HG02642 (cell line): ENCODE measurements at regions not wholly inside any gene's neighbourhood (a gene's known extent, or its start where the extent isn't known, plus 50 kb on each side); places are given as distances from the start of the nearest gene placed in this dataset.
"Not testable (repeated sequence)": the region's sequence is repeated elsewhere in the genome, so short reads cannot be mapped to it uniquely, and the experiment has no call there.

Experiments
- ATAC-seq: cut with Tn5 transposase; IDR thresholded peaks from one replicate; pipeline ENCODE4 v1.9.1; 2021; ENCODE audit warnings: mild to moderate bottlenecking; ENCODE audit not compliant: unreplicated experiment, poor library complexity

DNA sequence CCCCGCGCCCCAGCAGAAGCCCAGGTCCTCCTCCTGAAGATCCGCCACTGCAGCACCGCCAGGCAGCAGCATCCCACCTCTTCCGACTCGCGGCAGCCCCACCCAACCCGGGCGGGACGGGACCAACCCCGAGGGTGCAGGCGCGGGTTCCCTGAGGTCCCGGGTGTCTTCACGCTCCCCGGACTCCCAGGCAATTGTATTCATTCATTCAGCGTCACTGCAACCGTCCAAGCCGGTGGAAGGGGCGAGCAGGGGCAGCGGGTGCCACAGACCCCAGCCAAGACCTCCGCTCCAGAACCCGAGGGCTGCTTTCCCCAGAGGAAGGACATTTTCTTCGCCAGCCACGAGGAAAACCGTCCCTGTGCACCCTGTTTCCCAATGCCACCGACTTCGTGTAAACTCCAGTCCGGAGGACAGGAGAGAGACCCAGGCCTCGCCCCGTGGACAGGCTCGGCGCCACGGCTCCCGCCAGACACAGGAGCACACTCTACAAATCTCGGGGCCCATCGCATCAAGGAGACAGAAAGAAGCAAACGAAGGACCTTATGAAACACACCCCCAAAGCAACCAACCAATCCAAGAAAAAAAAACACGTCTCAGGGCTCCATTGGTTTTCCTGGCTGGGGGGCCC lies 1471.5 kb downstream of the FOXD4L5 start:
- not testable (repeated sequence) for ATAC-seq

DNA sequence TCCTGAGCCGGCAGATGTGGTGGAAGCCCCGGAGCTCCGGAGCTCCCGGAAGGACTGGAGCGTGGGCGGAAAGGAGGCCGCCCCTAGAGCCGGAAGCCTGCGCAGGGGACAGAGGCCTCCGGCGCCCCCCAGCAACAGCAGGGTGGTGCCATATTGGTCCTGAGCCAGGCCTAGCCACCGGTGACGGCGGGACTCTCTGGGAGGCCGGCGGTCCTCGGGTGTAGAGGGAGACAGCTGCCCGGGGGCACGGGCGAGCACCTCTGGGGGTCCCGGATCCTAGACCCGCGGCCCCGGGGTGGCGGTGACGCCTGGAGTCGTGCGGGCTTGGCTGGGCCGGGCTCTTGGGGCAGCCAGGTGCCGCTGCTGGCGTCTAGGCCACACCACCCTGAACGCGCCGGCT lies 1472.2 kb downstream of the FOXD4L5 start:
- ATAC-seq, result peak; percentile 61

DNA sequence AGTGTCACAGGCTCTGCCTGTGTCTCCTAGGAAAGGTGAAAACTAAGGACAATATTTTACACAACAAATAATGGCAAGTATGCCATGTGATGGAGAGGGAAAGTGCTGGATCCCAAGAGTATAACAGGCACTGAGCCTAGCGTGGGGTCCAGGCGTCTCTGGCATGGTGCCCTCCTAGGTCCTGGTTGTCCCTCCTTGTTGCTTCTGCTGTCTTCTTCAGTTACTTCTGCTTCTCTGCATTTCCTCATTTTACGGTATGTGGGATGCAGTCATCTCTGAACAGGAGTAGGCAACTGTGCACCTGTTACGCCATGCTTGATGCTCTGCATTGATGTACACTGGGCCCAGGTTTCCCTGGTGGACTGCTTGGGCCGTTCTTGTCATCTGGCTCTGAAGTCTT lies 1480.8 kb downstream of the FOXD4L5 start:
- ATAC-seq, result not testable (repeated sequence)

DNA sequence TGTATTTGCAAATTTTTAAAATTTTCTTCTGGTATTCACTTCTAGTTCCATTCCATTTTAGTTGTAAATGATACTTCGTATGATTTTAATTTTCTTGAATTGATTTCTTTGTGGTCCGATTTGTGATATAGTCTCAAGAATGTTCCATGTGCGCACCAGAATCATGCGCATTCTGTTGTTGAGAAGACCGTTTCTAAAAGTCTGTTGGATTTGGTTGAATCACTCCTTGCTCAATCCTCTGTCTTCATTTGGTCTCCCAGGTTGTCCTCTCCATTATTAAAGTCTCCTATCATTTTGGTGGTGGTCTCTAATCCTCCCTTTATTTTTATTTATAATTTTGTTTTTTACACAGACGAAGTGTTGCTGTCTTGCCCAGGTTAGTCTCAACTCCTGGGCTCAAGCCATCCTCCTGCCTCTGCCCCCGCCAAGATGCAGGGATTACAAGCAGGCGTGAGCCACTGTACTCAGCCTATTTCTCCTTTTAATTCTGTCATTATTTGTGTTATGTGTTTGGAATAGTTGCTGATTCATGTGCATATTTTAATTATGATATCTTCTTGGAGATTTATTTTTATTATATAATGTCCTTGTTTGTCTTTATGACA lies 1490.8 kb downstream of the FOXD4L5 start:
- ATAC-seq, result not testable (repeated sequence)

DNA sequence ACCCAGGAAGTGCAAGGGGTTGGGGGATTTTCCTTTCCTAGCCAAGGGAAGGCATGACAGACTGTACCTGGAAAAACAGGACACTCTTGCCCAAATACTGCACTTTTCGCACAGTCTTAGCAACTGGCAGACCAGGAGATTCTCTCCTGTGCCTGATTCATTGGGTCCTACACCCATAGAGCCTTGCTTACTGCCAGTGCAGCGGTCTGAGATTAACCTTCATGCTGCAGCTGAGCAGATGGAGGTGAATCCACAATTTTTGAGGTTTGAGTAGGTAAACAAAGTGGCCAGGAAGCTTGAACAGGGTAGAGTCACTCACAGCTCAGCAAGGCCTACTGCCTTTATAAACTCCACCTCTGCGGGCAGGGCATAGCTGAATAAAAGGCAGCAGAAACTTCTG lies 1497.6 kb downstream of the FOXD4L5 start:
- not testable (repeated sequence) for ATAC-seq

DNA sequence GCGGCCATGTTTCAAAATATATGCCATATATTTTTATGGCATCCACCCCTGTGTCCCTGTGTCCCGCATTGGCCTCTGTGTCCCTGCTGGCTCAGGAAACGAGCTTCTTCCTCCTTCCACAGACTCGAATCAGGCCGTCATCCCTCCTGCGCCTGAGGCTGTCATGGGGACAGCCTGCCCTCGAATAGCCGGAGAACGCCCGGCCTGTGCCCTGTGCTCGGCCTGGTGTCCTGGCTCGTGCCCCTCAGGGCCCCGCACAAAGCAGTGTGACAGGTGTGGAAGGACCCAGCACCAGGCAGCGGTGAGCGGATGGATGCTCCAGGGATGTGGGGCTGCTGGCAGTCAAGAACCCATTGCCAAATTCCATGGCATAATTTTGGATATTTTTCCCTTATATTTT lies 1500.0 kb downstream of the FOXD4L5 start:
- ATAC-seq, result not testable (repeated sequence)

DNA sequence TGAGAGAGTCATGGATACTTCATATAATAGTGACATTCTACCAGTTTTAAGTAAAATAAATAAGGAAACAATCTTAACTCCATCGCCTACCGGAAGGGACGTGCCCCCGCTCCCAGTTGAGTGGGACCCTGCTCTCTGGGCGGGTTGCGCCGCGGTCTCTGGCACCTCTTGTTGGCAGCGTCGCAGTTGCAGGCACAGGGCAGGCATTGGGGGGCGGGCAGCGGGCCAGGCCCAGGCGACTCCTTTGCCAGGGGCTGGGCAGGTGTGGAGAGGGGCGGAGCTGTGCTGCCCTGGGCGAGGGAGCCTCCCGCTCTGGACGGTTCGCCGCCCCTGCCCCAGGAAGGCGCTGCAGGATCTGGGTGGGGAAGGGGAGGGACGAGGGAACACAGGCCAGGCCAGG lies 1500.6 kb downstream of the FOXD4L5 start:
- ATAC-seq, result not testable (repeated sequence)

DNA sequence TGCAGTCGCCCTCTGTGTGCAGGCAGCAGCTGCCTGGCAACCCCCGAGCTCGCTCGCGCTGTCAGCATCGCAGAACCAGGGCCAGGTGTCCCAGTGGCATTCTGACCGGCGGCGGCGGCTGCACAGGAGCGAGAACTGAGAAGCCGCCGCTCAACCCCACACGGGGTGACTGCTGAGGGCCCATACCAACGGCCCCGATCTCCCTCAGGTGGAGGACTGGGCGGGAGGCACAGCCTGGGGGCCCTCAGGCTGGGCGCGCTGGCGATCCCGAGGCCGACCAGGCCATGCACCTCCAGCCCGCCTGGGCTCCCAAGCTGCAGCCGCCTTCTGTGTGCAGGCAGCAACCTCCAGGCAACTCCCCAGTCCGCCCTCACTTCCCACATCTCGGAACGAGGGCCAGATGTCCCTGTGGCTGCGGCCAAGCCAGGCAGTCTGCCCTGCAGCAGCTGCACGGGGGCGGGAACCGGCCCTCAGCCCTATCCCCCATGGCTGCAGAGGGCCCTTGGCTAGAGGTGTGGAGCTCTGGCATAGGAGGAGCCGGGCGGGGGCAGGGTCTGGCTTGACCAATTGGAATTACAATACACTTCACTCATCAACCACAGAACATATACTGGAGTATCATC lies 1503.1 kb downstream of the FOXD4L5 start:
- peak; percentile 42 for ATAC-seq

DNA sequence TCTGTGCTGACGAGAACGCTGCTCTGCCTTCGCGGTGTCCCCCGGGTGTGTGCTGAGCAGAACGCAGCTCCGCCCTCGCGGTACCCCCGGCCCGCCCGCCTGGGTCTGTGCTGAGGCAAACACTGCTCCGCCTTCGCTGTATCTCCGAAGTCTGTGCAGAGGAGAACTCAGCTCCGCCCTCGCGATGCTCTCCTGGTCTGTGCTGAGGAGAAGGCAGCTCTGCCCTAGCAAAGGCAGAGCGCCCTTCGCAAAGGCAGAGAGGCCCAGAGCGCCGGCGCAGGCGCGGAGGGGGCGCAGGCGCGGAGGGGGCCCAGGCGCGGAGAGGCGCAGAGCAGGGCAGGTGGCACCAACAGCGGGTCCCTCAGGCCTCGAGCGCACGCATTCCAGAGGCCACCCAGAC lies 1503.6 kb downstream of the FOXD4L5 start:
- peak; percentile 96 for ATAC-seq

DNA sequence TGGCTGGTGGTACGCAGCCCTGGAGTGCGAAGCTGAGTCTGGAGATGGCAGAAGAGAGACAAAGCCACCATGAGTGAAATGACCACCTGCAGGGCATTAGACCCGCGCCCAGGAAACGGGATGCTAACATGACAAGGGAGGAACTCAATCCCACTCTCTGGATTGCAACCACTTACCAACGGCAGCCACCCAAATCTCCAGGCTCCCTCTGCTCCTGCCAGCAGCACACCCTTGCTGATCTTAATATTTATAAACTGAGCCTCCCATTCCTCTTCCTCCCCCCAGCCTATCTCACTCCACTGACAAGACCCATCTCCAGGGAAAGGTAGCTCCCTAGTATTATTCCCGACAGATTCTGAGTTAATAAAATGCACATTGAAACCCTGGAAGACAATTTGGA lies 1508.8 kb downstream of the FOXD4L5 start:
- not testable (repeated sequence) for ATAC-seq

DNA sequence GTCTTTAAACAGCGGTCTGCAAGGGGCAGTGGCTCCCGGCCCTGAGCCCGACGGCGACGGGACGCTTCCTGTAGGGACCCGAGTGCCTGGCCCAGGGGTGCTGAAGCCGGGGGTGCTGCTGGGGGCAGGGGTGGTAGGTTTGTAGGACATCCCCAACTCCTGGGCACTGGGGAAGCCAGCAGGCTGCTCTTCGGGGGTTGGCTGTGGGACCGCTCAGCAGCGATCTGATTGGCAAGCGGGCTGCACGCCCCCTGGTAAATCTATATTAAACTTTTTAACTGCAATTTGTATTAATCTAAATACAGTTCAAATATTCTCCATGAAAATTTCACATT lies 1510.0 kb downstream of the FOXD4L5 start:
- ATAC-seq, result not testable (repeated sequence)

DNA sequence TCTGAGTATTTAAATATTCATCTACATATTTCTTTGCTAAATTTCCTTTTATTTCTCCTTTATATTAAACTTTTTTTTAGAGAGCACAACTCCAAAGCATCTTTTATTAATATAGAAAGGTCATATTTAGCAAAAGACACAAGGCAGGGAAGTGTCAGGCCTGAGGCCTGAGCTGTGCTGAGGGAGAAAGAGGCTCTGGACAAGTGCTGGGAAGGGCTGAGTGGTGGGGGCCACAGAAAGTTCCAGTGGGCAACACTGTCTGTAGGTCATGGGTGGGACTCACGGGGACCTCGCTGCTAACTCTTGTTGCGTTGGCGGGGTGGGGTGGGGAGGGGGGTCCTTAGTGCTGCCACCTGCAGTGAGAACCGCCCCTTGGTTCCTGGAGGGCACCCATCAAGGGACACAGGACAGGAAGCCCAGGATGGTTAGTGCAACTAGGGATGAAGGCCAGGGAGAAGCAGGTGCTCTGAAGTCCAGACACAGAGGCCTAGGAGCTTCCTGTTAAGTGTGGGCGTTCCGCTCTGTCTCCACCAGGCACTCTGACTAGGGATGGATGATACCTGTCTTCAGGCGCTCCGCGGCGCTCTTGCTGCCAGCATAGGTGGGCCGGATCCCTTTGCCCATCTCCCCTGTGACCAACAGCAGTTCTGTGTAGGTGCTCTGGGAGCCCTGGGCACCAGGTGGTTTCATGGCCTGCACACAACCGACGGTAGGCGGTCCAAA lies 1510.5 kb downstream of the FOXD4L5 start:
- ATAC-seq, result not testable (repeated sequence)

DNA sequence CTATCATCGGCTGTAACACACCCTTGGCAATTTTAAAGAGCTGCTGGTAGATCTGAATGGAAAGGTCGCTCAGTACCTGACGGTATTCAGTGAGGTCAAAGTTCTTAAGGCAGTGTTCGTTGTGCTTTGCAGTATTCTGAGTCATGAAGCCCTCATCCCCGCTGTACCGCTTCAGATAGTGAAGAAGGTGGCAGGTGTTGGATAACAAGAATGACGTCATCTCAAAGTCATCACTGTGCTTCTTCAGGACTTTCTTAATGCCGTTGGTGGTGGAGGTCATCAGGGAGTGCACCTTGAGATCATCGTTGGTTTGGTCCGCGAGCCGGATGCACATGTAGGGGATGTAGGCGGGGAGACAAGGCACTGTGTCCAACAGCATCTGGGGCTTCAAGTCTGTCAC lies 1522.8 kb downstream of the FOXD4L5 start:
- ATAC-seq, result not testable (repeated sequence)

DNA sequence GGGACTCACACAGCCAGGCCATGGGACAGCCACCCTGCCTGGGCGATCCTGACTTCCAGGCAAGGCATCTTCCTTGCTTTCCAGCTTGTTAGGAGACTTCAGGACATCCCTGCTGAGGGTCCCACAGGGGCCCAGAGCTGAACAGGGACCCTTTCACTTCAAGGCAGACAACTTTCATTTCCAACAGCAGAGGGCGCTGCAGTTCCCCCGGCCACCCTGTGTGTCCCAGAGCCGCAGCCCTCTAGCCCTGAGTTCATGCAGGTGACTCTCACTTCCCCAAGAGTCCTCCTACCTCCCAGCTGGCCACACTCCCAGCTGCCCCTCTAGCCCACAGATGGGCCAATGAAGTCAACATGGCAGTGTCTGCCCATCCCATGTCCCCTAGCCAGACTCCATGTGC lies 1556.0 kb downstream of the FOXD4L5 start:
- ATAC-seq, result not testable (repeated sequence)

DNA sequence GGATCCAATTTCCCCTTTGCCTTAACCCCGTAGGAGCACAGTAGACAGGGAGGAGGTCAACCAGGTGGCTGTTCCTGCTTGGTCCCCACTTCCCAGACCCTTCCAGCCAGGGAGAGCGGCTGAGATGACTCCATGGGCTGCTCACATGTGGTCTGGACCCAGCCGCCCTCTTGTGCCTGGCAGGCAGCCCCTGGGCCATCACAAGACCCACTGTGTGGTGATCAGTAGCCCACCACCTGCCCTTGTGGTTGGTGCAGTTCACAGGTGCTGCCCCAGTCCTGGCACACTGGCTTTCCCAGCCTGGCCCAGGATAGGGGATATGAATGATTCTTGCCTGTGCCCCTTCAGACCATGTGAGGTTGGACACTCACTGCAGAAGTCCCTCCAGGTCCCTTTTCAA lies 1556.7 kb downstream of the FOXD4L5 start:
- ATAC-seq, result no peak

DNA sequence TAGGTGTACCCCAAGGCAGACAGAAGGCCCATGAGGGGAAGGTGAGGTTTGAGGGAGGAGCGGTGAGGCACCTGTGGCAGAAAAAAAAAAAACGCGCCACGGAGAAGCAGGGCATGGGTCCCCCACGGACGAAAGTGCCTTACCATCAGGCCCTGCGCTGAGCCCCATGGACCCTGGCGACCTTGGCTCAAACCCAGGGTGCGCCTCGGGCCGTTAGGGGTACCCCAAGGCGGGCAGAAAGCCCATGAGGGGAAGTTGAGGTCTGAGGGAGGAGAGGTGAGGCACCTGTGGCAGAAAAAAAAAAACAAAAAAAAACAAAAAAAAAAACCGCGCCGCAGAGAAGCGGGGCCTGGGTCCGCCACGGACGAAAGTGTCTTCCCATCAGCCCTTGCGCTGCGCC lies 1576.7 kb downstream of the FOXD4L5 start:
- not testable (repeated sequence) for ATAC-seq

DNA sequence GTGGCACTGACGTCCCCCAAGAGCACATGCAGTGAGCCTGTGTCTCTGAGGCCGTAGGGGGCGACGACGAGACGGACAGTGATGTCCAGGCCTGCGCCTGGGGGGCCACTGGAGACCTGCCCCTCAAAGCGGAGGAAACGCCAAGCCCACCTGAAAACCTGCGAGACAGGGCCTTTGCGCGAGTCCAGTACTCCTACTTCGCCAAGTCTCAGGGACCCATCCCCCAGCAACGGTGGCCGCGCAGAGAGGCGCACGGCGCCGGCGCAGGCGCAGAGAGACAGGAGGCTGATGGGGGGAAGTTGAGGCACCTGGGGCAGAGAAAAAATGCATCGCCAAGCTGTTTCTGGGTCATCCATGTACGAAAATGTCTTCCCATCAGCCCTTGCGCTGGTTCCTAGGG lies 1580.6 kb downstream of the FOXD4L5 start:
- not testable (repeated sequence) for ATAC-seq

DNA sequence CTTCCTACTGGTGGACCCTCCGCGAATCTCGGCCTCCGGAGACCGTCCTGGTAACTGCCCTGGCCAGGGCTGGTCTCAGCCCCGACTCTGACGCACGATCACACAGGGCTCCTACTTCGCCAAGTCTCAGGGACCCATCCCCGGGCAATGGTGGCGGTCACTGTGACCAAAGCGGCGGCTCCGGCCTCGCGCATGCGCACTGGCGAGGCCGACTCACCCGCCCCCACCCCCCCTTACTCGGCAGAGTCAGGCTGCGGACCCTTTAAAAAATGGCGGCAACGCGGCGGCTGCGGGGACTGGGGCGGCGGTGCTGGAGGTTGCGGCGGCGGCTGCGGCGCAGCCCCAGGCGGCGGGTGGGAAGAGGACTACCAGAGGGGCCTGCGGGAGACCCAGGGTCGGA lies 1581.3 kb downstream of the FOXD4L5 start:
- not testable (repeated sequence) for ATAC-seq

DNA sequence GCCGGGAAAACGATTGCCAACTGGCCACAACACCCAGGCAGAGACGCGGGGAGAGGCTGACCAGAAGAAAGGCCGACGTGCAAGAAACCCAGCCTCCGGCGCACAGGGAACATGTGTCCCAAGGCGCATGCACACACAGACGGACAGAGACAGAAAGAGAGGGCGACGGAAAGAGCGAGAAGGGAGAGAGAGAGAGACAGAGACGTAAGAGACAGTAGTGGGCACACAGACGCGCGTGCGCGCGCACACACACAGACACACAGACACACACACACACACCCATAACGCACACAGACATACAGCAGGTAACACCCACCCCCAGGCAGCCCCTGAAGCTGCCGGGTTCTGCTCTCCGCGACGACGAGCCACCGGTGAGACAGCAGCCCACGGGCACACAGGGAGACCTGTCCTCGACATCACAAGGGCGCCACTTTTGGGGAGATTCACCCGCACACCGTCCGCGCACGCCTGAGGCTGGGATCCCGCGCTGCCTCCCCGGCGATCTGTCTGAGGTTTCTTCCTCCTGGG lies 1581.8 kb downstream of the FOXD4L5 start:
- not testable (repeated sequence) for ATAC-seq
